NCI-H446 treated with DMSO at 0.1 percent for 48 hours (cell line): ENCODE measurements at regions not wholly inside any gene's neighbourhood (a gene's known extent, or its start where the extent isn't known, plus 50 kb on each side); places are given as distances from the start of the nearest gene placed in this dataset.
"Not testable (repeated sequence)": the region's sequence is repeated elsewhere in the genome, so short reads cannot be mapped to it uniquely, and the experiment has no call there.

Experiments used
- DNase-seq: peaks from one replicate; lab custom pipeline; 2025; lab: John Stamatoyannopoulos, UW

GRCh38 chr12:107500307-107500706, 185.3 kb upstream of the PWP1 start:
- DNase-seq, result no peak

- DNase-seq, result no peak
These were observed 183.9 kb upstream of the PWP1 start for GRCh38 chr12:107501681-107502080.

- no peak for DNase-seq
These were observed 182.3 kb upstream of the PWP1 start for GRCh38 chr12:107503129-107503855.

- no peak for DNase-seq
These were observed 181.4 kb upstream of the PWP1 start for GRCh38 chr12:107503887-107504885.

- DNase-seq, result no peak
These were observed 176.2 kb upstream of the PWP1 start for GRCh38 chr12:107509421-107509820.

GRCh38 chr12:107510211-107510610, 175.4 kb upstream of the PWP1 start:
- DNase-seq, result no peak

- DNase-seq, result peak; percentile 54
These were observed 174.3 kb upstream of the PWP1 start for GRCh38 chr12:107511292-107511691.

GRCh38 chr12:107512391-107512790, 173.2 kb upstream of the PWP1 start:
- DNase-seq, result no peak

GRCh38 chr12:107513184-107513583, 172.4 kb upstream of the PWP1 start:
- no peak for DNase-seq

- DNase-seq, result no peak
These were observed 171.8 kb upstream of the PWP1 start for GRCh38 chr12:107513636-107514400.

GRCh38 chr12:107514887-107515445, 170.6 kb upstream of the PWP1 start:
- no peak for DNase-seq

GRCh38 chr12:107515446-107515958, 170.1 kb upstream of the PWP1 start:
- DNase-seq, result peak; percentile 22

GRCh38 chr12:107517816-107518215, 167.8 kb upstream of the PWP1 start:
- not testable (repeated sequence) for DNase-seq

GRCh38 chr12:107518868-107519267, 166.7 kb upstream of the PWP1 start:
- DNase-seq, result no peak

GRCh38 chr12:107519906-107520859, 165.4 kb upstream of the PWP1 start:
- no peak for DNase-seq

GRCh38 chr12:107521826-107522355, 163.7 kb upstream of the PWP1 start:
- DNase-seq, result no peak

- no peak for DNase-seq
These were observed 162.7 kb upstream of the PWP1 start for GRCh38 chr12:107522692-107523477.

GRCh38 chr12:107523775-107524535, 161.6 kb upstream of the PWP1 start:
- no peak for DNase-seq
